HL-60 (cell line): ENCODE measurements at regions not wholly inside any gene's neighbourhood (a gene's known extent, or its start where the extent isn't known, plus 50 kb on each side); places are given as distances from the start of the nearest gene placed in this dataset.

Source experiments
- DNase-seq, 2 experiments: peaks; one replicate each; pipeline ENCODE4 v3.0.0-alpha.2; 2010 to 2020; ENCODE audit warnings: low read depth in 1 of 2, low spot score in 1 of 2
- H3K27ac ChIP-seq: fragments of 250-450 bp; sonication (Bioruptor Pico); replicated peaks from 2 replicates; pipeline ENCODE4 v1.5.1; 2020; ENCODE audit warnings: mild to moderate bottlenecking, moderate library complexity
- H3K27me3 ChIP-seq: fragments of 250-450 bp; sonication (Bioruptor Pico); 2 replicates; pipeline ENCODE4 v1.5.1; 2021; ENCODE audit warnings: mild to moderate bottlenecking, moderate library complexity; ENCODE audit not compliant: insufficient read depth, poor library complexity, severe bottlenecking
- H3K4me3 ChIP-seq: replicated peaks from 2 replicates; pipeline ENCODE4 v1.5.1; 2011; ENCODE audit warnings: mild to moderate bottlenecking, control low read depth, low read length; ENCODE audit not compliant: insufficient read depth
- GABPA ChIP-seq: IDR thresholded peaks from 2 replicates; pipeline ENCODE4 v1.6.1; 2012; ENCODE audit warnings: low read depth
- POLR2AphosphoS5 ChIP-seq: IDR thresholded peaks from 2 replicates; pipeline ENCODE4 v1.6.1; 2012; ENCODE audit warnings: low read depth
- SPI1 ChIP-seq: IDR thresholded peaks from 2 replicates; pipeline ENCODE4 v1.6.1; 2012; ENCODE audit warnings: low read depth, mild to moderate bottlenecking, borderline replicate concordance
- TF ChIP-seq, protein P1 (sequence below): IDR thresholded peaks from one replicate; pipeline ENCODE4 v1.5.1; 2011; ENCODE audit warnings: low read length, control low read depth, inconsistent platforms; ENCODE audit not compliant: insufficient read depth
- TF ChIP-seq, protein P2 (sequence below): IDR thresholded peaks from 2 replicates; pipeline ENCODE4 v1.6.1; 2012; ENCODE audit warnings: low read depth; ENCODE audit not compliant: insufficient replicate concordance

DNA sequence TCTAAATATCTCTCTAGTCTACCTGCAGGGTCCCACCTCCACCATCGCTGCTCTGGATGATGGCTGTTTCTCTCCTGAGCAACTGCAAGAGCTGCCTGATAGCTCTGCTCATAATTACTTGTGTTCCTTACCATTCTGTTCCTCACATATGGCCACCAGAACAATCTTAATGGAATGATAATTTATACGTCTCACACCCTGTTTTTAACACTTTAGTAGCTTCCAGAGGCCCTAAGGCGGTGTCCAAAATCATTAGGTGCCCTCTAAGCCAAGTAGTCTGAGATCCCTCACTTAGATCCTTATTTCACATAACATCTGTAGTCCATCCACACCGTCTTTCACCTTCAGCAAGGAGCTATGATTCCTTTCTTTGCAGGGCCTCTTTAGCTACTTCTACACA is 373.3 kb downstream of the GBE1 start:
- H3K27me3 ChIP-seq = no peaks in the 10 kb centered on the region
- TF ChIP-seq, protein P1, sequence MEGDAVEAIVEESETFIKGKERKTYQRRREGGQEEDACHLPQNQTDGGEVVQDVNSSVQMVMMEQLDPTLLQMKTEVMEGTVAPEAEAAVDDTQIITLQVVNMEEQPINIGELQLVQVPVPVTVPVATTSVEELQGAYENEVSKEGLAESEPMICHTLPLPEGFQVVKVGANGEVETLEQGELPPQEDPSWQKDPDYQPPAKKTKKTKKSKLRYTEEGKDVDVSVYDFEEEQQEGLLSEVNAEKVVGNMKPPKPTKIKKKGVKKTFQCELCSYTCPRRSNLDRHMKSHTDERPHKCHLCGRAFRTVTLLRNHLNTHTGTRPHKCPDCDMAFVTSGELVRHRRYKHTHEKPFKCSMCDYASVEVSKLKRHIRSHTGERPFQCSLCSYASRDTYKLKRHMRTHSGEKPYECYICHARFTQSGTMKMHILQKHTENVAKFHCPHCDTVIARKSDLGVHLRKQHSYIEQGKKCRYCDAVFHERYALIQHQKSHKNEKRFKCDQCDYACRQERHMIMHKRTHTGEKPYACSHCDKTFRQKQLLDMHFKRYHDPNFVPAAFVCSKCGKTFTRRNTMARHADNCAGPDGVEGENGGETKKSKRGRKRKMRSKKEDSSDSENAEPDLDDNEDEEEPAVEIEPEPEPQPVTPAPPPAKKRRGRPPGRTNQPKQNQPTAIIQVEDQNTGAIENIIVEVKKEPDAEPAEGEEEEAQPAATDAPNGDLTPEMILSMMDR = no peak
- no peak for TF ChIP-seq GABPA
- TF ChIP-seq SPI1 = no peak
- TF ChIP-seq, protein P2, sequence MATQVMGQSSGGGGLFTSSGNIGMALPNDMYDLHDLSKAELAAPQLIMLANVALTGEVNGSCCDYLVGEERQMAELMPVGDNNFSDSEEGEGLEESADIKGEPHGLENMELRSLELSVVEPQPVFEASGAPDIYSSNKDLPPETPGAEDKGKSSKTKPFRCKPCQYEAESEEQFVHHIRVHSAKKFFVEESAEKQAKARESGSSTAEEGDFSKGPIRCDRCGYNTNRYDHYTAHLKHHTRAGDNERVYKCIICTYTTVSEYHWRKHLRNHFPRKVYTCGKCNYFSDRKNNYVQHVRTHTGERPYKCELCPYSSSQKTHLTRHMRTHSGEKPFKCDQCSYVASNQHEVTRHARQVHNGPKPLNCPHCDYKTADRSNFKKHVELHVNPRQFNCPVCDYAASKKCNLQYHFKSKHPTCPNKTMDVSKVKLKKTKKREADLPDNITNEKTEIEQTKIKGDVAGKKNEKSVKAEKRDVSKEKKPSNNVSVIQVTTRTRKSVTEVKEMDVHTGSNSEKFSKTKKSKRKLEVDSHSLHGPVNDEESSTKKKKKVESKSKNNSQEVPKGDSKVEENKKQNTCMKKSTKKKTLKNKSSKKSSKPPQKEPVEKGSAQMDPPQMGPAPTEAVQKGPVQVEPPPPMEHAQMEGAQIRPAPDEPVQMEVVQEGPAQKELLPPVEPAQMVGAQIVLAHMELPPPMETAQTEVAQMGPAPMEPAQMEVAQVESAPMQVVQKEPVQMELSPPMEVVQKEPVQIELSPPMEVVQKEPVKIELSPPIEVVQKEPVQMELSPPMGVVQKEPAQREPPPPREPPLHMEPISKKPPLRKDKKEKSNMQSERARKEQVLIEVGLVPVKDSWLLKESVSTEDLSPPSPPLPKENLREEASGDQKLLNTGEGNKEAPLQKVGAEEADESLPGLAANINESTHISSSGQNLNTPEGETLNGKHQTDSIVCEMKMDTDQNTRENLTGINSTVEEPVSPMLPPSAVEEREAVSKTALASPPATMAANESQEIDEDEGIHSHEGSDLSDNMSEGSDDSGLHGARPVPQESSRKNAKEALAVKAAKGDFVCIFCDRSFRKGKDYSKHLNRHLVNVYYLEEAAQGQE = no peak
- TF ChIP-seq POLR2AphosphoS5 = no peak
- DNase-seq = no peak
- H3K4me3 ChIP-seq = no peak overlapping the region
- H3K27ac ChIP-seq = no peak overlapping the region

DNA sequence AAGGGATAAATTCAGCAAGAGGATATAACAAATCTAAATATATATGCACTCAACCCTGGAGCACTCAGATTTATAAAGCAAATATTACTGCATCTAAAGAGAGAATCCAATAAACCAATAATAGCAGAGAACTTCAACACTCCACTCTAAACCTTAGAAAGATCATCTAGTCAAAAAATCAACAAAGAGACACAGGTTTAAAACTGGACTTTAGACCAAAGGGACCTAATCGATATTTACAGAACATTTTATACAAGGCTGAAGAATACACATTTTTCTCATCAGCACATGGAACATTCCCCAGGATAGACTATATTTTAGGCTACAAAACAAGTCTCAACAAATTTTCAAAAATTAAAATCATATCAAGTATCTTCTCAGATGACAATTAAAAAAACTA is 379.0 kb downstream of the GBE1 start:
- TF ChIP-seq SPI1 = no peak
- TF ChIP-seq GABPA = no peak
- TF ChIP-seq POLR2AphosphoS5 = no peak
- Histone ChIP-seq H3K4me3 (no peak overlapping the region), H3K27me3 (no peaks in the 10 kb centered on the region), H3K27ac (no peak overlapping the region)
- DNase-seq = no peak

DNA sequence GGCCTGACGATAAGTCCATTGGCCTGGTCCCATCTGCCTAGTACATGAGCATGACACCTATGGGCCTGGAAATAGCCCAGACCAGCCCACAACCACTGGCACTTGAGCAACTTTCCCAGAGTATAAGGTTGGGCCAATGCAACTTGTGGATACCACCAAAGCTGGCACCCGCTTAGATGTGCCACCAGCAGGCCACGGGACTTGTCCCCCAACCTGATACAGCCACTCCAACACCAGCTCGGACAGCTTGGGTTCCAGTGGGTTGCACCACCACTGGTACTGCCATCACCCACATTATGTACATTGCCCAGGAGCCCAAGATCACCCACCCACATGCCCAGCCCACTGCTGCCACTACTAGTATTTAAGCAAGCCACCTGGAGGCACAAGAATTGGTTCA is 381.2 kb downstream of the GBE1 start:
- DNase-seq = no peak
- TF ChIP-seq SPI1 = no peak
- TF ChIP-seq, protein P1 = no peak
- TF ChIP-seq, protein P2 = no peak
- no peak for TF ChIP-seq POLR2AphosphoS5
- no peak for TF ChIP-seq GABPA
- no peak overlapping the region for H3K4me3 ChIP-seq
- no peak overlapping the region for H3K27ac ChIP-seq
- H3K27me3 ChIP-seq = no peaks in the 10 kb centered on the region

DNA sequence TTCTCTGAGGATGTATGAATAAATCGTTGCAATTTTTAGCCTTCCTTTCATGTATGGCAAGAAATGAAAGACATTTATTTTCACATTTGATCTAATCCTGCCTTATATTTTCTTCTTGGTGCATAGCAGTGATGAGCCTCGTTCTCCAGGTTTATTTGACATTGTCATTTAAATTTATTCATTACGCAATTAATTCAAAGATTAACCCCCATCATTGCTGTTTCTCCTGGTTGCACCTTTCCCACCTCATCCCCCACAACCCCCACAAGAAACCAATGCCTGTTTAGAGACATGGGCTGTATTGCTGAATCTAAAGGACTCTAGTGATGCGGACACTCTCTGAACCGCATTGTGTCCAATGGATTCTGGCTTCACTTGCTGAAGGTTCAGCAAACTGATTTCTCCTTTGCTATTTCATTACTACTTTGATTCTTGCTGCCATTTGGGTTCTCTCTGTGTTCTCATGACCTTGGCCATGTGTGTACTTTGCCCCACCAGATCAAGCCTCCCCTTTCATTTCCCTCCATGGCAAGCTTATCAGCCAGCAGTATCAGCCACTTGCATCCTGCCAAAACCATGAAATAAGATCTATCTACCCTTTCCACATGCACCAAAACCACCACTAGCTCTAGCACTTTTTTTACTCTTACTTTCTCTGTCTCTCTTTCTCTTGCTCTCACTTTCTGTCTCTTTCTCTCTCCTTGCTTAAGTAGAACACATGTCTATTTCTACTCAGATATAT is 382.7 kb downstream of the GBE1 start:
- Histone ChIP-seq H3K27ac (no peak overlapping the region), H3K27me3 (no peaks in the 10 kb centered on the region), H3K4me3 (no peak overlapping the region)
- no peak for DNase-seq
- TF ChIP-seq POLR2AphosphoS5 = no peak

DNA sequence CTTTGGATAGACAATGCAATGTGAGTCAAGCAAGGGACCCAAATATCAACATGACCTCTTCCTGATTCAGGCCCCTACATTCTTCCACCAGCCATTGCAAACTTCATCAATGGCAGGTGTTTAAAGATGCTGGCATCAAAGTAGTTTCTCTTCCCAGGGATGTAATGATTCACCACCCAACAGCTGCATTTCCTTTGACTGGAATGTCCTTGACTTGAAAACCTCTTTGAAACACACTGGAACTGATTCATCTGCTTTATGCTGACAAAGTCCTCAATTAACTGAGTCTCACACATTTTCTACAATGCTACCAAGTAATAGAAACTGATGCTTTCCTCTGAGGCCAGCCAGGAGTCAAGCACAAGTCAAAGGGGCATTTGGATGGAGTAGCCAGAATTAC is 385.5 kb downstream of the GBE1 start:
- no peak overlapping the region for H3K27ac ChIP-seq
- H3K27me3 ChIP-seq = no peaks in the 10 kb centered on the region
- no peak overlapping the region for H3K4me3 ChIP-seq
- no peak for TF ChIP-seq POLR2AphosphoS5
- TF ChIP-seq GABPA = no peak
- TF ChIP-seq, protein P1 = no peak
- TF ChIP-seq SPI1 = no peak
- TF ChIP-seq, protein P2 = no peak
- DNase-seq = no peak
